Sciatic nerve (tissue), 2 donors: ENCODE measurements at regions not wholly inside any gene's neighbourhood (a gene's known extent, or its start where the extent isn't known, plus 50 kb on each side); places are given as distances from the start of the nearest gene placed in this dataset.

Experiments
- ATAC-seq: fragments of 200-7000 bp; cut with Tn5 transposase; one replicate; pipeline ENCODE4 v1.9.1; 2020; ENCODE audit warnings: mild to moderate bottlenecking, moderate library complexity
- DNase-seq: peaks from one replicate; pipeline ENCODE4 v3.0.0-alpha.2; 2020; ENCODE audit warnings: low spot score
- intact Hi-C: fragments of 100-400 bp; cut with DNase I; formaldehyde crosslinking; loops from one replicate; pipeline ENCODE4 v1.14.2; 2022
- donor health status: DM: no; HTN: no; CAD: no.
- donor health status: DM: no; HTN: no; CAD: no.

GRCh38 chr2:235234736-235235135, 259.1 kb upstream of the AGAP1 start:
- intact Hi-C loops, result no loop called here
- peak; percentile 55 for ATAC-seq
- DNase-seq, result no peak

GRCh38 chr2:235235977-235236767, 257.7 kb upstream of the AGAP1 start:
- intact Hi-C loops, result no loop called here
- no peak for DNase-seq
- ATAC-seq, result no peak

- intact Hi-C loops, result no loop called here
- ATAC-seq (peak; percentile 77), DNase-seq (peak; percentile 73)
Measured at GRCh38 chr2:235238537-235238936, 255.3 kb upstream of the AGAP1 start.

GRCh38 chr2:235240574-235240973, 253.3 kb upstream of the AGAP1 start:
- ATAC-seq, result no peak
- DNase-seq, result no peak

GRCh38 chr2:235244255-235245220, 249.3 kb upstream of the AGAP1 start:
- intact Hi-C loops, result no loop called here
- DNase-seq (no peak), ATAC-seq (no peak)

More at GRCh38 chr2:235240574-235240973, 253.3 kb upstream of the AGAP1 start:
- intact Hi-C loops, result no loop called here

GRCh38 chr2:235247001-235247400, 246.8 kb upstream of the AGAP1 start:
- ATAC-seq (no peak), DNase-seq (no peak)
- intact Hi-C loops, result no loop called here

GRCh38 chr2:235255693-235256092, 238.2 kb upstream of the AGAP1 start:
- intact Hi-C loops, result no loop called here
- no peak for DNase-seq
- ATAC-seq, result peak; percentile 49

- ATAC-seq (no peak), DNase-seq (no peak)
- intact Hi-C loops, result no loop called here
Measured at GRCh38 chr2:235257590-235257989, 236.3 kb upstream of the AGAP1 start.

GRCh38 chr2:235262750-235263149, 231.1 kb upstream of the AGAP1 start:
- peak; percentile 42 for ATAC-seq

GRCh38 chr2:235263205-235264120, 230.4 kb upstream of the AGAP1 start:
- ATAC-seq (peak; percentile 96), DNase-seq (peak; percentile 91)
- intact Hi-C loops, result no loop called here

More at GRCh38 chr2:235262750-235263149, 231.1 kb upstream of the AGAP1 start:
- intact Hi-C loops, result no loop called here
- no peak for DNase-seq

- intact Hi-C loops, result no loop called here
- ATAC-seq, result no peak
- no peak for DNase-seq
Measured at GRCh38 chr2:235264121-235264493, 229.7 kb upstream of the AGAP1 start.

- intact Hi-C loops, result no loop called here
- no peak for DNase-seq
- no peak for ATAC-seq
Measured at GRCh38 chr2:235264512-235264911, 229.3 kb upstream of the AGAP1 start.

- ATAC-seq (no peak), DNase-seq (no peak)
- intact Hi-C loops, result no loop called here
Measured at GRCh38 chr2:235265348-235265965, 228.4 kb upstream of the AGAP1 start.

GRCh38 chr2:235267251-235267650, 226.6 kb upstream of the AGAP1 start:
- no peak for DNase-seq
- ATAC-seq, result no peak
- intact Hi-C loops, result no loop called here

GRCh38 chr2:235268535-235268934, 225.3 kb upstream of the AGAP1 start:
- no peak for ATAC-seq
- intact Hi-C loops, result no loop called here
- DNase-seq, result no peak

- no peak for ATAC-seq
- DNase-seq, result no peak
- intact Hi-C loops, result no loop called here
Measured at GRCh38 chr2:235270291-235270690, 223.6 kb upstream of the AGAP1 start.

GRCh38 chr2:235270956-235271355, 222.9 kb upstream of the AGAP1 start:
- ATAC-seq, result no peak

GRCh38 chr2:235271936-235272335, 221.9 kb upstream of the AGAP1 start:
- intact Hi-C loops, result no loop called here
- DNase-seq (no peak), ATAC-seq (no peak)

More at GRCh38 chr2:235270956-235271355, 222.9 kb upstream of the AGAP1 start:
- no peak for DNase-seq
- intact Hi-C loops, result no loop called here

GRCh38 chr2:235274023-235274422, 219.8 kb upstream of the AGAP1 start:
- DNase-seq (no peak), ATAC-seq (no peak)
- intact Hi-C loops, result no loop called here
